ENCODE measurements at regions not wholly inside any gene's neighbourhood (a gene's known extent, or its start where the extent isn't known, plus 50 kb on each side); places are given as distances from the start of the nearest gene placed in this dataset.

GRCh38 chr5:20370061-20370460, 382.1 kb upstream of the CDH18 start:
- TF ChIP-seq CTCF (conservative IDR thresholded peaks at IDR 0.05; ENCODE audit: low read length) (no peak), EZH2phosphoT487 (IDR thresholded peaks at IDR 0.05; ENCODE audit: borderline replicate concordance, low read depth, low read length) (no peak)

Measured in OCI-LY7 (cell line).